ENCODE measurements at regions not wholly inside any gene's neighbourhood (a gene's known extent, or its start where the extent isn't known, plus 50 kb on each side); places are given as distances from the start of the nearest gene placed in this dataset.
"Not testable (repeated sequence)": the region's sequence is repeated elsewhere in the genome, so short reads cannot be mapped to it uniquely, and the experiment has no call there.

DNA sequence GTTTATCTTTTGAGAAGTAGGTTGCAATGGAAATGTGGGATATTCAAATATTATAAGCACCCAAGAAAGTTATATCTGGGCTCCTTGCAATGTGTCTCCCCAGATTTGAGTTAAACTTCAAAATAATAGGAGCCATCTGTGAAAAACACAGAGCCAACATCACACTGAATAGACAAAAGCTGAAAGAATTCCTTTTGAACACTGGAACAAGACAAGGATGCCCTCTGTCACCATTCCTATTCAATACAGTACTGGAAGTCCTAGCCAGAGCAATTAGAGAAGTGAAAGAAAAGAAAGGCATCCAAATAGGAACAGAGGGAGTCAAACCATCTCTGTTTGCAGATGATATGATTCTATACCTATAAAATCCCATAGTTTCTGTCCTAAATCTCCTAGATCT lies 114.3 kb upstream of the IL1RAPL1 start:
- no peak for DNase-seq (ENCODE audit: low spot score)
- TF ChIP-seq, protein P1, sequence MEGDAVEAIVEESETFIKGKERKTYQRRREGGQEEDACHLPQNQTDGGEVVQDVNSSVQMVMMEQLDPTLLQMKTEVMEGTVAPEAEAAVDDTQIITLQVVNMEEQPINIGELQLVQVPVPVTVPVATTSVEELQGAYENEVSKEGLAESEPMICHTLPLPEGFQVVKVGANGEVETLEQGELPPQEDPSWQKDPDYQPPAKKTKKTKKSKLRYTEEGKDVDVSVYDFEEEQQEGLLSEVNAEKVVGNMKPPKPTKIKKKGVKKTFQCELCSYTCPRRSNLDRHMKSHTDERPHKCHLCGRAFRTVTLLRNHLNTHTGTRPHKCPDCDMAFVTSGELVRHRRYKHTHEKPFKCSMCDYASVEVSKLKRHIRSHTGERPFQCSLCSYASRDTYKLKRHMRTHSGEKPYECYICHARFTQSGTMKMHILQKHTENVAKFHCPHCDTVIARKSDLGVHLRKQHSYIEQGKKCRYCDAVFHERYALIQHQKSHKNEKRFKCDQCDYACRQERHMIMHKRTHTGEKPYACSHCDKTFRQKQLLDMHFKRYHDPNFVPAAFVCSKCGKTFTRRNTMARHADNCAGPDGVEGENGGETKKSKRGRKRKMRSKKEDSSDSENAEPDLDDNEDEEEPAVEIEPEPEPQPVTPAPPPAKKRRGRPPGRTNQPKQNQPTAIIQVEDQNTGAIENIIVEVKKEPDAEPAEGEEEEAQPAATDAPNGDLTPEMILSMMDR (IDR thresholded peaks at IDR 0.05; ENCODE audit: extremely low read depth, insufficient read depth, missing control alignments): no peak
- in situ Hi-C loops (cut with MboI; ENCODE audit: low pct_unique_long_range_greater_than_20kb, low sequenced_read_pairs, unreplicated experiment): no loop called here

DNA sequence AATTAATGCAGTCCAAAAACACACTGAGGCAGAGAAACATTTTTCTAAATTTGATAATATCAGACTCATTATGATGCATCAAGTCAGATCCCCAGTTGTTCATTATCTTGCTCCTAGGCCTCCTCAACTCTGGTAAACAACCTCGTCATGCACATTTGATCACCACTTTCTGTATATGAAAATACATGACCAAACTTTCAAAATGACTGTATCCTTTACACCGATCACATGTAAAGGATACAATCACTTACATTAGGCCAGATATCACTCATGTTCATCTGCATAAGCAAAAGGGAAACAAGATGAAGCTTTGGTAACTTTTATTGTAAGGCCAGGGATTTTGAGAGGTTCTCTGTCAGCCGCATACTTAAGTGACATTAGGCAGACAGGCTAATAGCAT lies 99.4 kb upstream of the IL1RAPL1 start:
- TF ChIP-seq, protein P1 (IDR thresholded peaks at IDR 0.05; ENCODE audit: extremely low read depth, insufficient read depth, missing control alignments): no peak
- in situ Hi-C loops (cut with MboI; ENCODE audit: low pct_unique_long_range_greater_than_20kb, low sequenced_read_pairs, unreplicated experiment): no loop called here
- peak; percentile 8 for DNase-seq (ENCODE audit: low spot score)

DNA sequence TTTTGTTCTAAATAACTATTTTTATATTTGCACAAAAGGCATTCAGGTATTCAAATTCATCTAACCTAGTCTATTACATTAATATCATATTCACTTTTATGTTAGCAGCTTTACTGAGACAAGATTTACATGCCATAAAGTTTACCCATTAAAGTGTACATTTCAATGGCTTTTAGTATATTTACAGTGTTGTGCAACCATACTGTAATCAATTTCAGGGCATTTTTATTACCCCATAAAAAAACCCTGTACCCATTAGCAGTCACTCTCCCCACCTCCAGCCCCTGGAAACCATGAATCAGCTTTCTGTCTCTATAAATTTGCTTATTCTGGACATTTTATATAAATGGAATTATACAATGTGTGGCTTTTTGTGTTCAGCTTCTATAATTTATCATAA lies 95.9 kb upstream of the IL1RAPL1 start:
- in situ Hi-C loops (cut with MboI; ENCODE audit: low pct_unique_long_range_greater_than_20kb, low sequenced_read_pairs, unreplicated experiment): no loop called here
- no peak for DNase-seq (ENCODE audit: low spot score)
- TF ChIP-seq, protein P1 (IDR thresholded peaks at IDR 0.05; ENCODE audit: extremely low read depth, insufficient read depth, missing control alignments): no peak

DNA sequence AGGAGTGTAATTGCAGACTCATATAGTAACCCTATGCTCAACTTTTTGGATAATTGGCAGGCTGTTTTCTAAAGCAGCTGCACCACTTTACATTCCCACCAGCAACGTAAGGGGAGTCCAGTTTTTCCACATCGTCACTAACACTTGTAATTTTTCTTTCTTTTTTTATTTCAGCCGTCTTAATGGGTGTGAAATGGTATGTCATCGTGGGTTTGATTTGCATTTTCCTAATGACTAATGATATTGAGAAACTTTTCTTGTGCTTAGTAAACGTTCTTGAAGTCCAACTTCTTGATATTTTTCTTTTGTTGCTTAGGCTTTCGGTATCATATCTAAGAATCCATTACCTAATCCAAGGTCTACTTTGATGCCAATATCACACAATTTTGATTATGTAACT lies 95.3 kb upstream of the IL1RAPL1 start:
- no peak for DNase-seq (ENCODE audit: low spot score)
- in situ Hi-C loops (cut with MboI; ENCODE audit: low pct_unique_long_range_greater_than_20kb, low sequenced_read_pairs, unreplicated experiment): no loop called here
- TF ChIP-seq, protein P1 (IDR thresholded peaks at IDR 0.05; ENCODE audit: extremely low read depth, insufficient read depth, missing control alignments): no peak

DNA sequence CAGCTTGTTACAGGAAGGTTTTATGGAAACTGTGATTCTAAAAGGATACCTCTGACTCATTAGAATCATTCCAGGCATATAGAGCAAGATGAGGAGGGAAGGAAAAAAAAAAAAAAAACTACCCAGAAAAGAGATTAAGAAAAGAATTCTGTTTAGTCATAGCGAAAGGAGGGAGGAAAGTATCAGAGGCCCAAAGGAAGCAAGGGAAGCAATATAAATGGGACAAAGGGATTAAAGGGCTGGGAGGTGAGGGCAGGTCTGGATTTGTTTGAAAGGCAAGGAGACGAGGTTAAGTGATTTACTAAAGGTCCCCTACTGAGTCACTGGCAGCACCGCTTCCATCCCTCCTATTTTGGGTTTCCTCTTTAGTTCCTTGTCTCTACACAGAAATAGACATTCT lies 88.6 kb upstream of the IL1RAPL1 start:
- TF ChIP-seq, protein P1 (IDR thresholded peaks at IDR 0.05; ENCODE audit: extremely low read depth, insufficient read depth, missing control alignments): no peak
- in situ Hi-C loops (cut with MboI; ENCODE audit: low pct_unique_long_range_greater_than_20kb, low sequenced_read_pairs, unreplicated experiment): no loop called here
- DNase-seq (ENCODE audit: low spot score): no peak

DNA sequence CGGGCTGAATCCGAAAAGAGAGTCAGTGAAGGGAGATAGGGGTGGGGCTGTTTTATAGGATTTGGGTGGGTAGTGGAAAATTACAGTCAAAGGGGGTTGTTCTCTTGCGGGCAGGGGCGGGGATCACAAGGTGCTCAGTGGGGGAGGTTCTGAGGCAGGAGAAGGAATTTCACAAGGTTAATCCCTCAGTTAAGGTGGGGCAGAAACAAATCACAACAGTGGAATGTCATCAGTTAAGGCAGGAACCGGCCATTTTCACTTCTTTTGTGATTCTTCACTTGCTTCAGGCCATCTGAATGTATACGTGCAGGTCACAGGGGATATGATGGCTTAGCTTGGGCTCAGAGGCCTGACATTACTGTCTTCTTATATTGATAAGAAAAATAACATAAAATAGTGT lies 84.6 kb upstream of the IL1RAPL1 start:
- DNase-seq (ENCODE audit: low spot score); in situ Hi-C loops (cut with MboI; ENCODE audit: low pct_unique_long_range_greater_than_20kb, low sequenced_read_pairs, unreplicated experiment): not testable (repeated sequence)

DNA sequence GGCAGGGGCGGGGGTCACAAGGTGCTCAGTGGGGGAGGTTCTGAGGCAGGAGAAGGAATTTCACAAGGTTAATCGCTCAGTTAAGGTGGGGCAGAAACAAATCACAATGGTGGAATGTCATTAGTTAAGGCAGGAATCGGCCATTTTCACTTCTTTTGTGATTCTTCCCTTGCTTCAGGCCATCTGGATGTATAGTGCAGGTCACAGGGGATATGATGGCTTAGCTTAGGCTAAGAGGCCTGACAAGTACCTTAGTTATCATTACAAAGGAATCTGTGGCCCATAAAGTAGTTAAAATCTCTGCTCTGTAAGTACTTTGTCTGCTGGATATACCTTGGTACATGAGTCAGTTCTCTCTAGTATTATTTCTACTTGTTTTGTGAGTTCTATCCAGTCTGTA lies 79.6 kb upstream of the IL1RAPL1 start:
- DNase-seq (ENCODE audit: low spot score); in situ Hi-C loops (cut with MboI; ENCODE audit: low pct_unique_long_range_greater_than_20kb, low sequenced_read_pairs, unreplicated experiment): not testable (repeated sequence)

DNA sequence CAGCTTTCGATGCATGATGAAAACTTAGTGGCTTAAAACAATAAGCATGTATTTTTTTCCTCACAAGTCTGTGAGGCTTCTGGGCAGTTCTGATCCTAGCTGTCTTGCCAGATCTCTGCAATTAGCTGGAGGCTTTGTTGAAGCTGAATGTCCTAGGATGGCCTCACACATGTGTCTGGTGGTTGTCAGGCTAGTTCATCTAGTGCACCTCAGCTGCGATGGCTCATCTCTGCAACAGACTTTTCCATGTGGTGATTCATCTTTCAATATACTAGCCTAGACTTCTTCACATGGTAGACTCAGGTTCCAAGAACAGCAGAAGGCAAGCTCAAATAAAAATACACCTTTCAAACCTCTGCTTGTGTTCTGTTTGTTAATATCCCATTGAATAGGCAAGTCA lies 66.5 kb upstream of the IL1RAPL1 start:
- TF ChIP-seq, protein P1 (IDR thresholded peaks at IDR 0.05; ENCODE audit: extremely low read depth, insufficient read depth, missing control alignments): no peak
- no peak for DNase-seq (ENCODE audit: low spot score)
- in situ Hi-C loops (cut with MboI; ENCODE audit: low pct_unique_long_range_greater_than_20kb, low sequenced_read_pairs, unreplicated experiment): no loop called here

DNA sequence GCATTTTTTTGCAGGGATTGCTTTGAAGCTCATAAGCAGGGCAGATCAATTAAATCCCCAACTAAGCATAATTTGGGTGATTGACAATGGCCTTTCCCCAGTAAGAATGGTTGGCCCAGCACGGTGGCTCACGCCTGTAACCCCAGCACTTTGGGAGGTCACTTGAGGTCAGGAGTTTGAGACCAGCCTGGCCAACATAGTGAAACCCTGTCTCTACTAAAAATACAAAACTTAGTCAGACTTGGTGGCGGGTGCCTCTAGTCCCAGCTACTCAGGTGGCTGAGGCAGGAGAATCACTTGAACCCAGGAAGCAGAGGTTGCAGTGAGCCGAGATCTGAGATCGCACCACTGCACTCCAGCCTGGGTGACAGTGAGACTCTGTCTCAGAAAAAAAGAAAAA lies 58.9 kb upstream of the IL1RAPL1 start:
- DNase-seq (ENCODE audit: low spot score); in situ Hi-C loops (cut with MboI; ENCODE audit: low pct_unique_long_range_greater_than_20kb, low sequenced_read_pairs, unreplicated experiment): not testable (repeated sequence)
